Right atrium auricular region (tissue), 2 donors: ENCODE measurements at regions not wholly inside any gene's neighbourhood (a gene's known extent, or its start where the extent isn't known, plus 50 kb on each side); places are given as distances from the start of the nearest gene placed in this dataset.

Source experiments
- DNase-seq: peaks from one replicate; pipeline ENCODE4 v3.0.0-alpha.2; 2019; ENCODE audit warnings: low spot score
- H3K27ac ChIP-seq, 2 donors: fragments of 200-600 bp; sonication (generic); 1 replicate in 1 of 2; 2 replicates in 1 of 2; pipeline ENCODE4 v1.5.1; 2016 to 2019
- H3K27me3 ChIP-seq, 2 donors: fragments of 200-600 bp; sonication (generic); one replicate each; pipeline versions ENCODE4 v1.5.1 to v1.6.0; 2017 to 2019
- H3K36me3 ChIP-seq: fragments of 200-600 bp; sonication (generic); one replicate; pipeline ENCODE4 v1.5.1; 2016
- H3K4me1 ChIP-seq, 2 donors: fragments of 200-600 bp; sonication (generic); one replicate each; pipeline versions ENCODE4 v1.5.1 to v1.6.0; 2017 to 2019
- H3K4me3 ChIP-seq, 2 donors: fragments of 200-600 bp; sonication (generic); 1 replicate in 1 of 2; 2 replicates in 1 of 2; pipeline ENCODE4 v1.5.1; 2017 to 2019; ENCODE audit warnings: mild to moderate bottlenecking in 1 of 2, moderate library complexity in 1 of 2
- H3K9me3 ChIP-seq, 2 donors: fragments of 200-600 bp; sonication (generic); one replicate each; pipeline ENCODE4 v1.5.1; 2019
- TF ChIP-seq, protein P1 (sequence below), 2 donors: fragments of 200-600 bp; sonication (generic); IDR thresholded peaks; one replicate each; pipeline ENCODE4 v1.5.1; 2019; ENCODE audit warnings: antibody characterized with exemption in 2 of 2

DNA sequence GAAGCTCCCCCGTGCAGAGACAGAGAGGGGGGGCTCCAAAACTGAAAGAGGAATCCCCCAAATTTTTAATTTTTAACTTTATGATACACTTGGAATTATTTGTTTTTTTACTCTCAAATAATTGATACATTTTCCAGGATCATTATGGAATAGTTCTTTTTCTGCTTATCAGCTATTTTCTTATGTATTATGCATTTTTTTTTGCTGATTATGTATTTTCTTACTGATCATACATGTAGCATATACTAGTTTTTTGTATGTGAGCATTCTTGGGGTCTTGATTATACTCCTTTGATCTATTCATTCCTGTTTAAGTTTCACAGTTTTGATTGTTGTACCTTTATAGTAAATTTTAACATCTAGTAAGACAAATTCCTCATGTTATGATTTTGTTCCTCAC is 55.5 kb upstream of the LDHB start:
- H3K4me1 ChIP-seq = peaks cover 0 to 23% of the 10 kb centered on the region in 2 donors
- H3K4me3 ChIP-seq = no peak overlapping the region
- H3K27ac ChIP-seq = no peak overlapping the region
- H3K36me3 ChIP-seq = no peaks in the 10 kb centered on the region
- TF ChIP-seq, protein P1, sequence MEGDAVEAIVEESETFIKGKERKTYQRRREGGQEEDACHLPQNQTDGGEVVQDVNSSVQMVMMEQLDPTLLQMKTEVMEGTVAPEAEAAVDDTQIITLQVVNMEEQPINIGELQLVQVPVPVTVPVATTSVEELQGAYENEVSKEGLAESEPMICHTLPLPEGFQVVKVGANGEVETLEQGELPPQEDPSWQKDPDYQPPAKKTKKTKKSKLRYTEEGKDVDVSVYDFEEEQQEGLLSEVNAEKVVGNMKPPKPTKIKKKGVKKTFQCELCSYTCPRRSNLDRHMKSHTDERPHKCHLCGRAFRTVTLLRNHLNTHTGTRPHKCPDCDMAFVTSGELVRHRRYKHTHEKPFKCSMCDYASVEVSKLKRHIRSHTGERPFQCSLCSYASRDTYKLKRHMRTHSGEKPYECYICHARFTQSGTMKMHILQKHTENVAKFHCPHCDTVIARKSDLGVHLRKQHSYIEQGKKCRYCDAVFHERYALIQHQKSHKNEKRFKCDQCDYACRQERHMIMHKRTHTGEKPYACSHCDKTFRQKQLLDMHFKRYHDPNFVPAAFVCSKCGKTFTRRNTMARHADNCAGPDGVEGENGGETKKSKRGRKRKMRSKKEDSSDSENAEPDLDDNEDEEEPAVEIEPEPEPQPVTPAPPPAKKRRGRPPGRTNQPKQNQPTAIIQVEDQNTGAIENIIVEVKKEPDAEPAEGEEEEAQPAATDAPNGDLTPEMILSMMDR (IDR thresholded peaks at IDR 0.05) = no peak
- no peaks in the 10 kb centered on the region for H3K9me3 ChIP-seq
- DNase-seq = no peak
- no peaks in the 10 kb centered on the region for H3K27me3 ChIP-seq

DNA sequence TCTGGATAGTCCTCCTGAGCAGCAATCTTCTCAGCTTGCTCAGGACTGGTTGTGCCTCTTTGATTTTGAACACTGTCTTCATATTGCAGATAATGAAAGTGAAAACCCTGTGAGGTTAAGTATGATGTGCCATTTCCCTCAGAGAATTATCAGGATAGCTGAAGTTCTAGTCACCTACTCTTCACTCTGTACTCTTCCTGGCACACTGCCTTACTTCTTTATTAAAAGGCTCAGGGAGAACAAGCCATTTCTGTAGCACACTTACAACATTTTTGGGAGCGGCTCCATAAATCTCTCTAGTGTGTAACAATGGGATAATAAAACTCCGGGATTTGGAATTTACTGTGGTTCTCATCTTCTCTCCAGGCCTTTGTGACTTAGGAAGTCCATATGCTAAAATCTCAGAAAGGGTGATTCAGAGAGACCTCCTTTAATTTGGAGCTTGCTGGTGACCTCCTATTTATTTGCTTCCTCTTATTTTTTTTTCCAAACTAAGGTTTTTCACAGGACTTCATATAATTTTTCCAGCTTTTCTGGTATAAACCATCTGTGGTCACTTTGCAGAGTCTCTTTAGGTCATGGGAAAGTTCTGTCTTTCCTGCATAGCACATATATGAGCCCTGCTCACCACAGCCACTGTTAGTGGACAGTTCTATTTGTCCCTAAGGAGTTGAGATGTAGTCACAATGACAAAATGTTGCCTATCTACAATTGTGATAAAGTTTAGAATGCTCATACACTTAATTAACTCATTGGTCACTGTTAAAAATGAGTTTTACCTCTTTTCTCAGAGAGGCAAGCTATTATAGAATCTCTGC is 53.5 kb upstream of the LDHB start:
- no peaks in the 10 kb centered on the region for H3K9me3 ChIP-seq
- DNase-seq = no peak
- H3K27ac ChIP-seq = peak overlapping the region in 1 of 2 donors; percentile 62
- no peaks in the 10 kb centered on the region for H3K27me3 ChIP-seq
- H3K36me3 ChIP-seq = no peaks in the 10 kb centered on the region
- peaks cover 0 to 16% of the 10 kb centered on the region in 2 donors for H3K4me1 ChIP-seq
- no peak overlapping the region for H3K4me3 ChIP-seq
- TF ChIP-seq, protein P1 (IDR thresholded peaks at IDR 0.05) = no peak
